HG02798 (cell line): ENCODE measurements at regions not wholly inside any gene's neighbourhood (a gene's known extent, or its start where the extent isn't known, plus 50 kb on each side); places are given as distances from the start of the nearest gene placed in this dataset.

Experiments used
- ATAC-seq: cut with Tn5 transposase; IDR thresholded peaks from one replicate; pipeline ENCODE4 v1.9.1; 2021; ENCODE audit warnings: mild to moderate bottlenecking; ENCODE audit not compliant: unreplicated experiment, poor library complexity

DNA sequence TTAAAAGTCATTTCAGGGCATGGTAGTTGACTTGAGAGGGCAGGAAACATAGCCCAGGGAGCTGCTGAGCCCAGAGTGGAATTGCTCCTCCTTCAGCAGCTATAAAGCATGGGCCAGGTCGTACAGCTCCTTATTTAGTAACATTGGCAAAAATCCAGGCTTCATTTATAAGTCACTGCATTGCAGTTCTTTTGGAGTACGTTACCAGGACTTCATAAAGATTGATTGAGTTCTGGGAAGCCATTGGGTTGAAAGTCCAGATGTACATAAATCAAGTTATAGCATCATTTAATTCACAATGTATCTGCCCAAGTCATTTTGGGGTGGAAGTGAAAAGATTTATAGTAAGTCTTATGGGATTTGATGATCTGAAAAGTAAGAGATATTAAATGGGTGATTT lies 53.0 kb upstream of the ANKEF1 start:
- no peak for ATAC-seq

DNA sequence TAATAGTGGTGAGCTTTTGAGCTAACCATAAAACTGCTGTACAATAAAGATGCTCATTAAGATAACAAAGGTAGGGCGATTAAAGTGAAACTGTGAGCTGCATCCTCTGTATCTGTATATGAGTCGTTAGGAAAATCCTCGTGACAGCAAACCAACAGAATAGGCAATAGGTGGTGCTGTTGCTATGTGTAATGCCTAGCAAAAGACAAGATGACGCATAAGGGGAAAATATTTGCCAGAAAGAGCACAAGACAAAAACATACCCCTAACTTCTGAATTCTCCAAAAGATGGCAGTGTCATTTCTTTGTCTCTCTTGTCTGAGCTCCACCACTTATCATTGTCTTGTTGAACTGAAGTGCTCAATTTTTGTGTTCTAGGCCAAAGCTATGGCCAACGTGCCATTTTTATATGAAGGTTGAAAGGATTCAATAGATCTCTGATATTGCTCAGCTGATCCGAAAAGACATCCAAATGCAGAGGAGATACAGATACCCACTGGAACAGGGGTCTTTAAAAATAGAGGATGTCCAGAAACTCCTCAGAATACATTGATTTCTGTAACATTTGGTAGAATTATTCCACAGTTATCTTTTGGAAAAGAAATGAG lies 56.3 kb upstream of the ANKEF1 start:
- peak; percentile 98 for ATAC-seq

DNA sequence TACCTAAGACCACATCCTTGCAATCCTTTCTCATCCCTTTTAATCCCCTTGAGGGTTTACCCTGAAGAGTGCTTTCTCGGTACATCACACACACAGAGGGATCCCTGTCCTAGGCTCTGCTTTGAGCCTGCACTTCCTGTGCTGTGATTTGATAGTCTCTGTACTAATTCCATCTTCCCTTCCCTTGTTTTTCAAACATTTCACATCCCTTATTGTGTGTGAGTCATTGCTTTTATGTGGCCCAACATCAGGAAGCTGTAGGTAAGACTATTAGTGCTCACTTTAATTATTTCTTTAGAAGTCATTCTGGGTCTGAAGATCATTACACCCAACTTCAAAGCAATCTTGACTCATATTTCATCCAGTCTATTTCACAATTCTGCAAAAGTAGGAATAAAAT lies 57.2 kb upstream of the ANKEF1 start:
- ATAC-seq: no peak

DNA sequence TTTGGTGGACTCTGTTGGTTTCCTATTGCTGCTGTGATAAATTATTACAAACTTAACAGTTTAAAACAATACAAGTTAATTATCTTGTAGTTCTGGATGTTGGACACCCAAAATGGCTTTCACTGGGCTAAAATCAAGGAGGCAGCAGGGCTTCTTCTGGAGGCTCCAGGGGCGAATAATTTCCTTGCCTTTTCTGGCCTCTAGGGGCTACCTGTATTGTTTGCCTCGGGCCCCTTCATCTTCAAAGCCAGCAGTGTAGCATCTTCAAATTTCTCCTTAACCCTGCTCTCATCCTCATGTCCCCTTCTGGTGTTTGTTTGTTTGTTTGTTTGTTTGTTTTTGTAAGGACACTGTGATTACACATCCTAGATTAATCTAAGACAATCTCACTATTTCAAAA lies 60.5 kb upstream of the ANKEF1 start:
- ATAC-seq: no peak

DNA sequence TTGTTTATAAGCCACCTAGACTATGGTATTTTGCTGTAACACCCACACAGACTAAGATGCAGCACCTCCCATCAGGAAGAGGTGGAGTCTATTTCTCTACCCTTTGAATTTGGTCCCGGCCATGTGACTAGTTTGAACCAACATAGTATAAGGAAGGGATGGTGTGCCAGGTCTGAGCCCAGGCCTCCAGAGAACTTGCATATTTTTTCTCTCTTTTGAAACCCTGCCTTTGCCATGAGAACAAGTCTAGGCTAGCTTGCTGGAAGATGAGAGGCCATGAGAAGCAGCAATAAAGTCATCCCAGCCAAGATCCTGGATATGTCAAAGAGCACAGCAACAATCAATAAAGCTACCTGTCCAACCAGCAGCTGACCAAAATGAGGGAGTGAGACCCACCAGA lies 63.0 kb upstream of the ANKEF1 start:
- no peak for ATAC-seq

DNA sequence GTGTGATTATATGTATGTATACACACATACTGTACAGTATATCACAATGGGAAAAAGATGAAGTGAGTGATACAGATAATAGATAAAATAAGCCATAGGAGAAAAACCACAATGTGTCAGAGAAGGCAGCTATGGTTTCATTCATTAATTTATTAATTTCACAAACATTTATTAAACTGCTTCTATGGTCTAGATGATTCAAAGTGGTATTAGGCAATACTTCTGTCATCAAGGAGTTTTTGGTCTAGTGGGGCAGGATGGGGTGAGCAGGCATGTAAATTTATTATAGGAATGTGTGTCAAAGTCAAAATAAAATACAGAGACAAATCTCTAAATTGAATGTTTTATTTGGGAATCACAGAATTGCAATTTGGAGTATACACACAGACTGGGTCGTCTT lies 65.2 kb upstream of the ANKEF1 start:
- ATAC-seq: no peak

DNA sequence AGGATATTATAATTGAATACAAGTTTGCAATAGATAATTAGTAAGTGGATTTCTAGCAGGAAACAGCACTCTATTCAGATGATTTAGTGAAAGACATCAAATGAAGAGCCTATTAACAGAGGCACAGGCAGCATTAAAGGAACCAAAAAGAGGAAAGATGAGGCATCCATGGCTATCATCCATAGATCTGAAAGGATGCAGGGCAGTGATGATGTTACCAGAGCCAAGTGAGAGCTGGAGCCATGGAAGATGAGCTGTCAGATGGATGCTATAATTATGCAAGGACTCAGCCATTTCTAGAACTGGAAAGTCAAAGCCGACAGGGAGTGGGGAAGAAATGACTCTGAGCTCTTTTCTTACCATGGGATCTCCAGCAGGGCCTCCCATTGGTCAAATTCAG lies 66.8 kb upstream of the ANKEF1 start:
- no peak for ATAC-seq

DNA sequence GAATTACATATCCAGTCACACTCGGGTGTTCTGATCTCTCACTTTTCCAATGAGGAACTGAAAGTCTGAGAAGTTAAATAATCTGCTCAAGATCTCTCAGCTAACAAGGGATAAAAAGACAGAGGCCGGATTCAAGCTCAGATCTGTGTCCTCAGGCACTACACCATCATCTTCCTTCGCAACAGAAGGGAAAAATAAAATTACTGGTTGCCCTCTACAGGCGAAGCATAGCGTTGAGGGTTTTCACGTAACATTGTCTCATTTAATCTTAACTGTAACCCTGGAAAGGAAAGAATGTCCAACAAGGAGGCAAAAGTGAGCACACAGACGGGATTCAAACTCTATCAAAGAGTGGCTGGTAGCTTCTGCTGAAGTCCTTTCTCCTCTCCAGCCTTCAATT lies 67.8 kb upstream of the ANKEF1 start:
- ATAC-seq: no peak

DNA sequence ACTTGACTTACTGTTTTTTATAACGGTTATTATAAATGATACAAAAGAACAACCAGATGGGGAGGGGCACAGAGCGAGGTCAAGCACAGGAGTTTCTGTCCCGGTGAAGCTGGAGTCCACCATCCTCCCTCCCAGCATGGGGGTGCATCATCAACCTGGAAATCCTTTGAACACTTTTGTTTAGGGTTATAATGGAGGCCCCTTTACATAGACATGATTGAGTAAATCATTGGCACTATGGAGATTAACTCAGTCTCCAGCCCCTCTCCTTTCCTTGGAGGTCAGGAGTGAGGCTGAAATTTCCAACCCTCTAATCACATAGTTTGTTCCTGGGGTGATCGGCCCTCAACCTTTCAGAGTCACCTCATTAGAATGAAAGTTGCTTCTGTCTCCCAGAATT lies 71.8 kb upstream of the ANKEF1 start:
- no peak for ATAC-seq

DNA sequence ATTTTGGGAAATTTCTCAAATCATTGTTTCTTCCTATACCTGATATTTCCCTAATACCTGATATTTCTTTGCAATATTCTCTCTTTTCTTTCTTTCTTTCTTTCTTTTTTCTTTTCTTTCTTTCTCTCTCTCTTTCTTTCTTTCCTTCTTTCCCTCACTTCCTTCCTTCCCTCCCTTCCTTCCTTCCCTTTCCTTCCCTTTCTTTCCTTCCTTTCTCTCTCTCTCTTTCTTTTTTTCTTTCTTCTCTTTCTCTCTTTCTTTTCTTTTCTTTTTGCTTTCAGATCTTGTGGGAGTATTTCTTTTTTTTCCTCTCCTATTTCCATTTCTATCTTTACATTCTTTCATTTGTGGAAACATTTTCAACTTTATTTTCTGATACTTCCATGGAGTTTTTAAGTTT lies 76.1 kb upstream of the ANKEF1 start:
- ATAC-seq: no peak

DNA sequence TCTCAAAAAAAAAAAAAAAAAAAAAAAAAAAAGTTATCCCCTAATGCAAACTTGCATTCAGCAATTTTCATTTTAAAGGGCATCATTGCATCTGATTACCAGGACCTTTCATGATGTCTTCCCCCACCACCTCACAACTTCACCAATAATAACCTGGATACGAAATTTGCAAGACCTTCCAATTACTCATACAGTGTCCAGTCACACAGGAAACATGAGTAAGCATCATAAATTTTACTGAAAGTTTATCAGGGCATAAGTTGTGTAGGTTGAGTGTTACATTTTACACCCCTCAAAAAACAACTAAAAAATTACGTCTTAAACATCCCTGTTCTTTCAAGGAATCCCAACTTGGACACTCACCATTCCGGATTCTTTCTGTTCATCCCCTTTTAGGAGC lies 79.1 kb upstream of the ANKEF1 start:
- ATAC-seq: no peak

DNA sequence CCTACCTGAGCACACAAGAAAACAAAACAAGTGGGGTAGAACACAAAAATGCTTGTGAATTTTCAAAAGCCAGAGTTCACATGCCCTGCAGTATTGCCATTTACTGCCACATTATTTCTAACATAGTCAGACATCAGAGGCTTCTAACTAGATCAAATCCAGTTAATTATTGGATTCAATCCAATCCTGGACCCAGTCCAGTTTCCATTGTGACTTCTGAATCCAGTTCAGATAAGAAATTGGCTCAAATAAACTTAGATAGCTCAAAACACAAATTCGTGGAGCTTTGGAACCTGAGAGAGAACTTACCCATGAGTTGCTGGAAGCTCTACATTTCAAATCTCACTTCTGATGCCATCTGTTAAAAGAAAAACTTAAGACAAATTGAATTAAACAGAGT lies 85.2 kb upstream of the ANKEF1 start:
- no peak for ATAC-seq

DNA sequence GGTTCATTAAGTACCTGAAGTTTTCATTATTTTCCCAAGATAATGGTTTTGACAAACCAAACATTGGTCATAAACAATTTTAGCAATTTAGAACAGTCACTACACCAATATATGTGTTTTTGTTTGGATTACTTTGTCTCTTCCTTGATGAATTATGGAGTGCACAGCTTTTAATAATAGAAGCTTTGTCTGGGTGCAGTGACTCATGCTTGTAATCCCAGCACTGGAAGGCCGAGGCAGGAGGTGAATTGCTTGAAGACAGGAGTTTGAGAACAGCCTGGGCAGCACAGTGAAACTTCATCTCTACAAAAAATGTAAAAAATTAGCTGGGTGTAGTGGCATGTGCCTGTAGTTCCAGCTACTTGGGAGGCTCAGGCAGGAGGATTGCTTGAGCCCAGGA lies 89.4 kb upstream of the ANKEF1 start:
- no peak for ATAC-seq

DNA sequence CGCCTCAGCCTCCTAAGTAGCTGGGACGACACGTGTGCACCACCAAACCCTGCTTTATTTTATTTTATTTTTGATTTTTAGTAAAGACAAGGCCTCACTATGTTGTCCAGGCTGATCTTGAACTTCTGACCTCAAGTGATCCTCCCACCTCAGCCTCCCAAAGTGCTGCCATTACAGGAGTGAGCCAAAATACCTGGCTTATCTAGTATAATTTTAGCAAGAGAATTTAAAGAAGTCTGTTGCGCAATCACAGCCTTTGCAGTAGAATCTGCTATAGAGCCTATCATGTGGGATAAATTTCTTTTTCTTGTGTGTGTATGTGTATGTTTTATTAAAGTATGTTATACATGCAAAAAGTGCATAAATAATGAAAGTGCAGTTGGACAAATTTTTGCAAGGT lies 92.1 kb upstream of the ANKEF1 start:
- no peak for ATAC-seq

DNA sequence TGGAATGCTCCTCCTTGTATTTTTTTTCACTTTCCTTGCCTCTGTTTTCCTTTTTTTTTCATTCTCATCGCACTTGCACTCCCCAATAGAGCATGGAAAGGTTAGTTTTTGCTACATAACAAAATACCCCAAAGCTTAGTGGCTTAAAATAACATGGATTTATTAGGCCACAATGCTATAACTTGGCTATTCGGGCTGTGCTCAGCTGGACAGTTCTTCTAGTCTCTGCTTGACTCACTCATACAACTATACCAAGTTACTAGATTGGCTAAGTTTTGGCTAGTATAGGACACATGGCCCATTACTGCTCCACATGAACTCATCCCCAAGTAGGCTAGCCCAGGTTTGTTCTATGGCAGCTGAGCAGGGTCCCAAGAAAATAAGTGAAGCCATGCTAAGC lies 94.5 kb upstream of the ANKEF1 start:
- no peak for ATAC-seq

DNA sequence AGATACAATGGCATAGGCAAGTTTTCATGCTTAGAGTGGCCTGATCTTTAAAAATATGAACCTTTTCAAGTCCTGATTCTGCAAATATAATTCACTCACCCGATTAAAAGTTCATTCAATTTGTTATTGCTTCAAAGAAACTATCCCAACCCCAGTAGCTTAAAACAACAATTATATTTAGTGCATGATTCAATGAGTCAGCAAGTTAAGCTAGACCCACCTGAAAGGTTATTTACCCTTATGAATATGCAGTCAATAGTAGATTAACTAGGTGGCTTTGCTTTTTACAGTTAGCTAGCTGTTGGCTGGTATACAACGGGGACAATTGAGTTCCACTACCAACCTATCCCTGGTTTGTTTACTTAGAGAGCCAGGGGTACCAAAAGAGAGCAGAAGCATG lies 95.6 kb upstream of the ANKEF1 start:
- no peak for ATAC-seq

DNA sequence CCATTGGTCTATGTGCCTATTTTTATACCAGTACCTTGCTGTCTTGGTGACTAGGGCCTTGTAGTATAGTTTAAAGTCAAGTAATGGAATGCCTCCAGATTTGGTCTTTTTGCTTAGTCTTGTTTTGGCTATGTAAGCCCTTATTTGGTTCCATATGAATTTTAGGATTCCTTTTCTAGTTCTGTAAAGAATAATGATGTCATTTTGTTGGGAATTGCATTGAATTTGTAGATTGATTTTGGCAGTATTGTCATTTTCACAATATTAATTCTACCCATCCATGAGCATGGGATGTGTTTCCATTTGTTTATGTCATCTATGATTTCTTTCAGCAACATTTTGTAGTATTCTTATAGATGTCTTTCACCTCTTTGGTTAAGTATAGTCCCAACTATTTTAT lies 96.4 kb upstream of the PAK5 start:
- no peak for ATAC-seq

DNA sequence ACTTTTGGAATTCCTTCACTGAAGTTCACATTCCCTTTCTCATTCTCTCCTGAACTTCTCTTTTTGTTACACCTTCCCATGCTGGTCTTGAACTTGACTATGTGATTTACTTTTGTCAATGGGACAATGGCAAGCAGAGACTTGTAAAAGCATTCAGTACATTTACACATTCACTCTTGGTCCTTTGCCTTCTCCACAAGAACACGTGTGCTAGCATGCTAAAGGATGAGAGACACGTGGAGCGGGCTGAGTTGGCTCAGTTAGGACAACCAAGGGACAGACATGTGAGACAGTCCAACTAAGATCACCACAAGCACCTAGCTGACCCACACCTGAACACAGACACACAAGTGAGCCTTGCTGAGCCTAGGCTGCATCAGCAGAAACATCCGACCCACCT lies 91.3 kb upstream of the PAK5 start:
- ATAC-seq: no peak

DNA sequence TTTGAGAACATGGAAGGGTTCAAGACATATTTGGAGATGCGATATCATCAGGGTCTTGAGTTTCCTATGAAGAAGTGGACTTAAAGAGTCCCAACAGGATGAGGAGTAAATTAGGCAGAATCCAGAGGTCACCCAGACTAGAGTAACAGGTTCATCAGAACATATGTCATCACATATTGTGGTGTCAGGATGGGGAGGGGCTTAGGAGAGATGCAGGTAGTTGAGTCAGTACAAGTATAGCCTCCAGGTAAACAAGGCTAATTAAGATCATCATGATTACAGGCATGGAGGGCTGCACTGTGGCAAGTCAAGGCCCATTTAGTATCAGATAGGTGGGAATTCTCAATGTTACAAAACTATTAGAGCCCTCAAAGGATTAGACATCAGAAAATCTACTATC lies 90.1 kb upstream of the PAK5 start:
- no peak for ATAC-seq

DNA sequence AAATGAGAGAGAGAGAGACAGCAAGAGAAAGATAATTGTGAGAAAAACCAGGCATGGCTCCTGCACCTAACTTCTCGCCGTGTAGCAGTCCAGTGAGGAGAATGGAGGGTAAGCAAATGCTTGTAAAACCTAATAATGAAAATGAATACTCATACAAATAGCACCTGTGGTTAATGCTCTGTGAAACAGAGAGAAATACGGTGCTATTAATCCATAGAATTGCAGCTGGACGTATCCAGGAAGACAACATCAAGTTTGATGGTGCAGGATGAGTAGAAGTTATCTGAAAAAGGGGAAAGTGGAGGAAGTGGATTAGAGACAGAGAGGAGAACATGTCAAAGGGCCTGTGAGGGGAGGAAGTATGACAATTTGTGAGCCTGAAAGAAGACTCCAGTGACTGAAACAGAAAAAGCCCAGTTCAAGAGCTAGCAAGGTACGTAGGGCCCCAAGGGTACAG lies 89.4 kb upstream of the PAK5 start:
- ATAC-seq: peak; percentile 79

DNA sequence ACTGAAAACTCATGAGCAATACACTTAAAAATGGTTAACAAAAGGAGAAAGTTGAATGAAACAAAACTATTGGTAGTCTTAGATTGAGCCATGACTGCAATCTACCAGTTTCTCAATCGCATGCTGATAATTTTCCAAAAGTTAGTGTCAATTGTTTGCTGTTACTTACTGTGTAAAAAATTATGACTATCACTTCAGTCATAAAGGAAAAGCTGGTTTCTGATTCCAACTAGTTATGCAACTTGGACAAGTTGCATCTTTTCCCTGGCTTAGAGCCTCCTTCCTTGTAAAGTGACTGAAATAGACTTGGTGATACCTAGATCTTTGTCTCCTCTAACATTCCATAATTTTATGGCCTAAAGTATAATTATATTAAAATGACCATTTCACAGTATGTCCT lies 88.3 kb upstream of the PAK5 start:
- no peak for ATAC-seq

DNA sequence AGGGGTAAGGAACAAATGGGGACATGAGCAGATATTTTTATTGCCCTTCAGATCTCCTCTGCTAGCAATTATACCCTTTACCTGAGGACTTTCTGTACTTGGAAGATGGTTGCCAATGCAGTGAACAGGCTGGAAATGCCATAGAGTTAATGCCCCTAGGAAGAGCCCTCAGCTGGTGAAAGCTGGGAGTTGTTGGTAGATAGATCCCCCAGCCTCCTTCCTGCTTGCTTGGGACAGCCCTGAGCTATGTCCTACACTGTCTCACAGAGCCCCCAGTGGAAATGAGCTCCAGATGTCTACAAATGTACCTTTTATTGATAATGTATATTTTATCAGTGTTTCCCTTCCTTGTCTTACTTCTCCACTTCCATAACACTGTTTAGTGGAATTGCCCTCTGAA lies 87.6 kb upstream of the PAK5 start:
- ATAC-seq: no peak

DNA sequence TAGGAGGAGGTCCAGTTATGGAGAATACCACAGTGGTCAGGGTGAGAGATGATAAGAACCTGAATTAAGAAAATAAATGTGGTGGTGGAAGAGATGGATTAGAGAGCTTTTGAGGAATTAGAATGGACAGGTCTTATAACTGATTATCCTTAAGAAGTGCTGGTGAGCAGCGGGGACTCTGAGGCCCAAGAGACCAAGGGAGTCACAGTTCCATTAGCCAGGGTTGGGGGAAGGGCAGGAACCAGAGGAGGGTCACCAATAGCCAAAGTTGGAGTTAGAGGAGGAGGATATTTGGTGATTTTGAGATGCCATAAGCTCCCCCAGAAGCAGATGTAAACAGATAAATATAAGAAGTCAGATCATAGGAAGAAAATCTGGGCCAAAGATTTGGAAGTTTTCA lies 87.1 kb upstream of the PAK5 start:
- ATAC-seq: no peak
